HEK293 (cell line): ENCODE measurements at regions not wholly inside any gene's neighbourhood (a gene's known extent, or its start where the extent isn't known, plus 50 kb on each side); places are given as distances from the start of the nearest gene placed in this dataset.

Experiments used
- CTCF ChIA-PET: fragments of 350-600 bp; formaldehyde crosslinking; extraction: SDS; loops from one replicate; lab custom pipeline; 2021; ENCODE audit warnings: antibody characterized with exemption; lab: Yijun Ruan, JAX
- POLR2A ChIA-PET: fragments of 300-600 bp; formaldehyde crosslinking; extraction: SDS; loops from one replicate; lab custom pipeline; 2020; ENCODE audit warnings: antibody characterized with exemption, inconsistent platforms; lab: Yijun Ruan, JAX
- H3K27ac ChIP-seq: fragments of 200-500 bp; sonication (Bioruptor generic); 2 replicates; pipeline ENCODE4 v1.5.1; 2014; ENCODE audit warnings: low read depth, low read length, control low read depth, inconsistent platforms; ENCODE audit errors: extremely low read depth
- H3K36me3 ChIP-seq, 2 experiments: fragments of 200-500 bp in 1 of 2; sonication (Bioruptor generic) in 1 of 2; 1 replicate in 1 of 2; 2 replicates in 1 of 2; pipeline ENCODE4 v1.5.1; 2014 to 2017; ENCODE audit warnings: inconsistent platforms in 2 of 2, low read length in 2 of 2; ENCODE audit not compliant: control insufficient read depth in 2 of 2, insufficient read depth in 1 of 2
- H3K4me1 ChIP-seq: fragments of 200-500 bp; sonication (Bioruptor generic); 2 replicates; pipeline ENCODE4 v1.5.1; 2014; ENCODE audit warnings: mild to moderate bottlenecking, low read length, inconsistent platforms; ENCODE audit not compliant: control insufficient read depth, insufficient read depth
- H3K4me3 ChIP-seq: 2 replicates; pipeline ENCODE4 v1.5.1; 2011; ENCODE audit warnings: low read depth, mild to moderate bottlenecking, control low read depth, low read length, moderate library complexity
- H3K9me3 ChIP-seq: fragments of 200-500 bp; sonication (Bioruptor generic); 2 replicates; pipeline ENCODE4 v1.5.1; 2014; ENCODE audit warnings: low read depth, low read length, inconsistent platforms; ENCODE audit not compliant: control insufficient read depth, insufficient read depth
- REPIN1 ChIP-seq: fragments of 450-650 bp; formaldehyde crosslinking; IDR thresholded peaks from 2 replicates; pipeline ENCODE4 v1.5.1; 2017; ENCODE audit warnings: missing biosample characterization, missing genetic modification characterization, low read depth
- ZBTB8A ChIP-seq: fragments of 450-650 bp; formaldehyde crosslinking; IDR thresholded peaks from 2 replicates; pipeline ENCODE4 v1.5.1; 2016; ENCODE audit warnings: missing biosample characterization, missing genetic modification characterization
- ZNF10 ChIP-seq: fragments of 450-650 bp; formaldehyde crosslinking; IDR thresholded peaks from 2 replicates; pipeline ENCODE4 v1.5.1; 2017; ENCODE audit warnings: missing biosample characterization, missing genetic modification characterization
- ZNF155 ChIP-seq: fragments of 450-650 bp; formaldehyde crosslinking; IDR thresholded peaks from 2 replicates; pipeline ENCODE4 v1.5.1; 2016; ENCODE audit warnings: missing biosample characterization, missing genetic modification characterization
- ZNF184 ChIP-seq: fragments of 450-650 bp; IDR thresholded peaks from 2 replicates; pipeline ENCODE4 v1.5.1; 2018; ENCODE audit warnings: missing biosample characterization, mild to moderate bottlenecking, missing genetic modification characterization
- ZNF24 ChIP-seq: fragments of 450-650 bp; formaldehyde crosslinking; IDR thresholded peaks from 2 replicates; pipeline ENCODE4 v1.5.1; 2016; ENCODE audit warnings: missing biosample characterization, missing genetic modification characterization
- ZNF248 ChIP-seq: fragments of 450-650 bp; formaldehyde crosslinking; IDR thresholded peaks from 2 replicates; pipeline ENCODE4 v1.5.1; 2017; ENCODE audit warnings: missing biosample characterization, missing genetic modification characterization
- ZNF404 ChIP-seq: fragments of 450-650 bp; formaldehyde crosslinking; IDR thresholded peaks from 2 replicates; pipeline ENCODE4 v1.5.1; 2017; ENCODE audit warnings: missing biosample characterization, missing genetic modification characterization
- ZNF416 ChIP-seq: fragments of 450-650 bp; formaldehyde crosslinking; IDR thresholded peaks from 2 replicates; pipeline ENCODE4 v1.5.1; 2016; ENCODE audit warnings: missing biosample characterization, missing genetic modification characterization
- ZNF426 ChIP-seq: fragments of 450-650 bp; formaldehyde crosslinking; IDR thresholded peaks from 2 replicates; pipeline ENCODE4 v1.5.1; 2017; ENCODE audit warnings: missing biosample characterization, missing genetic modification characterization, mild to moderate bottlenecking, inconsistent platforms, moderate library complexity
- ZNF433 ChIP-seq: fragments of 450-650 bp; formaldehyde crosslinking; IDR thresholded peaks from 2 replicates; pipeline ENCODE4 v1.5.1; 2016; ENCODE audit warnings: missing biosample characterization, missing genetic modification characterization, low read depth
- ZNF529 ChIP-seq: fragments of 450-650 bp; formaldehyde crosslinking; IDR thresholded peaks from 2 replicates; pipeline ENCODE4 v1.5.1; 2017; ENCODE audit warnings: missing genetic modification characterization, missing biosample characterization; ENCODE audit not compliant: insufficient replicate concordance
- ZNF830 ChIP-seq: fragments of 450-650 bp; IDR thresholded peaks from 2 replicates; pipeline ENCODE4 v1.5.0; 2018; ENCODE audit warnings: missing biosample characterization, missing genetic modification characterization, low read depth, mild to moderate bottlenecking, moderate library complexity
- ZSCAN16 ChIP-seq: fragments of 450-650 bp; formaldehyde crosslinking; IDR thresholded peaks from 2 replicates; pipeline ENCODE4 v1.5.1; 2016; ENCODE audit warnings: missing biosample characterization, missing genetic modification characterization
- TF ChIP-seq, protein P1 (sequence below): fragments of 450-650 bp; formaldehyde crosslinking; conservative IDR thresholded peaks from 2 replicates; pipeline ENCODE4 v1.5.1; 2016; ENCODE audit warnings: low read depth, missing biosample characterization, missing genetic modification characterization
- TF ChIP-seq, protein P2 (sequence below): fragments of 450-650 bp; formaldehyde crosslinking; IDR thresholded peaks from 2 replicates; pipeline ENCODE4 v1.5.1; 2017; ENCODE audit warnings: missing biosample characterization, missing genetic modification characterization
- TF ChIP-seq, protein P3 (sequence below): fragments of 450-650 bp; formaldehyde crosslinking; IDR thresholded peaks from 2 replicates; pipeline ENCODE4 v1.5.1; 2016; ENCODE audit warnings: missing biosample characterization, missing genetic modification characterization, low read depth

DNA sequence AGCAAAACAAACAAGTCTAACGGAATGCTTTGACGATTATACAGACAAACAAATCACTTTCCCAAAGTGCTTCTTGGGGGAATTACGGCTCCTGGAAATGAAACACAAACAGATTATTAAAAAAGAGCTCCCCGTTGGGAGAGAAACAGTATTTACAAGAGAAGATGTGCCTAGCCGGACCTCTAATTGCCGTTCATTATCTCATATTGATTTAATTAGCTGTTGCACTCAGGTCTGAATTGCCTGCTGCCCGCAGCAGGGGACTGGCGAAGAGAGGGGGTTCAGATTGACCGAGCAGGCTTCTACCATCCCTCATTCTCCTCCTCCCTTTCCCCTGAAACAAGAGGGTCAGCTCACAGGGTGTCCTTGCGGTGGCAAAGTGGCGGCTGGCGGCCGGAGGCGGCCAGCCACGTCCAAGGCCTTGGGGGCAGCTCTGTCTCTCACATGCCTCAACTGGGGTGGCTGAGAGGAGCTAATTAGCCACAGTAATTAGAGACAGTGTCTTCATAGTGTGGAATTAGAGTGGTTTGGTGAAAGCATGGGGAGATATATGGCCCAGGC is 295.1 kb downstream of the MIAT start:
- no peaks in the 10 kb centered on the region for H3K36me3 ChIP-seq
- no peaks in the 10 kb centered on the region for H3K9me3 ChIP-seq
- ChIA-PET POLR2A (no interaction called here), CTCF (interaction anchor here (0.6 to 0.7 kb wide), 2 partner anchors 278 to 487 kb away, joined by 3 to 4 read pairs; no protein-coding TSS in a partner anchor)
- no peak overlapping the region for H3K27ac ChIP-seq
- TF ChIP-seq ZSCAN16 (tag by site-specific recombination) (no peak), ZNF248 (tag by site-specific recombination) (no peak), ZNF404 (no peak), REPIN1 (tag by site-specific recombination) (no peak), ZNF24 (tag by site-specific recombination) (no peak), ZNF184 (tag by site-specific recombination) (no peak)
- TF ChIP-seq, protein P1, sequence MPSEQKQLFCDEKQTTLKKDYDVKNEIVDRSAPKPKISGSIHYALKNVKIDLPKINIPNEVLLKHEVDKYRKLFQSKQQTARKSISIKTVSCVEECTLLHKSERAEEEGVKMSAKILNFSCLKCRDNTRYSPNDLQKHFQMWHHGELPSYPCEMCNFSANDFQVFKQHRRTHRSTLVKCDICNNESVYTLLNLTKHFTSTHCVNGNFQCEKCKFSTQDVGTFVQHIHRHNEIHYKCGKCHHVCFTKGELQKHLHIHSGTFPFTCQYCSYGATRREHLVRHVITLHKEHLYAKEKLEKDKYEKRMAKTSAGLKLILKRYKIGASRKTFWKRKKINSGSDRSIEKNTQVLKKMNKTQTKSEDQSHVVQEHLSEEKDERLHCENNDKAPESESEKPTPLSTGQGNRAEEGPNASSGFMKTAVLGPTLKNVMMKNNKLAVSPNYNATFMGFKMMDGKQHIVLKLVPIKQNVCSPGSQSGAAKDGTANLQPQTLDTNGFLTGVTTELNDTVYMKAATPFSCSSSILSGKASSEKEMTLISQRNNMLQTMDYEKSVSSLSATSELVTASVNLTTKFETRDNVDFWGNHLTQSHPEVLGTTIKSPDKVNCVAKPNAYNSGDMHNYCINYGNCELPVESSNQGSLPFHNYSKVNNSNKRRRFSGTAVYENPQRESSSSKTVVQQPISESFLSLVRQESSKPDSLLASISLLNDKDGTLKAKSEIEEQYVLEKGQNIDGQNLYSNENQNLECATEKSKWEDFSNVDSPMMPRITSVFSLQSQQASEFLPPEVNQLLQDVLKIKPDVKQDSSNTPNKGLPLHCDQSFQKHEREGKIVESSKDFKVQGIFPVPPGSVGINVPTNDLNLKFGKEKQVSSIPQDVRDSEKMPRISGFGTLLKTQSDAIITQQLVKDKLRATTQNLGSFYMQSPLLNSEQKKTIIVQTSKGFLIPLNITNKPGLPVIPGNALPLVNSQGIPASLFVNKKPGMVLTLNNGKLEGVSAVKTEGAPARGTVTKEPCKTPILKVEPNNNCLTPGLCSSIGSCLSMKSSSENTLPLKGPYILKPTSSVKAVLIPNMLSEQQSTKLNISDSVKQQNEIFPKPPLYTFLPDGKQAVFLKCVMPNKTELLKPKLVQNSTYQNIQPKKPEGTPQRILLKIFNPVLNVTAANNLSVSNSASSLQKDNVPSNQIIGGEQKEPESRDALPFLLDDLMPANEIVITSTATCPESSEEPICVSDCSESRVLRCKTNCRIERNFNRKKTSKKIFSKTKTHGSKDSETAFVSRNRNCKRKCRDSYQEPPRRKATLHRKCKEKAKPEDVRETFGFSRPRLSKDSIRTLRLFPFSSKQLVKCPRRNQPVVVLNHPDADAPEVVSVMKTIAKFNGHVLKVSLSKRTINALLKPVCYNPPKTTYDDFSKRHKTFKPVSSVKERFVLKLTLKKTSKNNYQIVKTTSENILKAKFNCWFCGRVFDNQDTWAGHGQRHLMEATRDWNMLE = no peak
- no peak overlapping the region for H3K4me3 ChIP-seq
- H3K4me1 ChIP-seq = no peaks in the 10 kb centered on the region

DNA sequence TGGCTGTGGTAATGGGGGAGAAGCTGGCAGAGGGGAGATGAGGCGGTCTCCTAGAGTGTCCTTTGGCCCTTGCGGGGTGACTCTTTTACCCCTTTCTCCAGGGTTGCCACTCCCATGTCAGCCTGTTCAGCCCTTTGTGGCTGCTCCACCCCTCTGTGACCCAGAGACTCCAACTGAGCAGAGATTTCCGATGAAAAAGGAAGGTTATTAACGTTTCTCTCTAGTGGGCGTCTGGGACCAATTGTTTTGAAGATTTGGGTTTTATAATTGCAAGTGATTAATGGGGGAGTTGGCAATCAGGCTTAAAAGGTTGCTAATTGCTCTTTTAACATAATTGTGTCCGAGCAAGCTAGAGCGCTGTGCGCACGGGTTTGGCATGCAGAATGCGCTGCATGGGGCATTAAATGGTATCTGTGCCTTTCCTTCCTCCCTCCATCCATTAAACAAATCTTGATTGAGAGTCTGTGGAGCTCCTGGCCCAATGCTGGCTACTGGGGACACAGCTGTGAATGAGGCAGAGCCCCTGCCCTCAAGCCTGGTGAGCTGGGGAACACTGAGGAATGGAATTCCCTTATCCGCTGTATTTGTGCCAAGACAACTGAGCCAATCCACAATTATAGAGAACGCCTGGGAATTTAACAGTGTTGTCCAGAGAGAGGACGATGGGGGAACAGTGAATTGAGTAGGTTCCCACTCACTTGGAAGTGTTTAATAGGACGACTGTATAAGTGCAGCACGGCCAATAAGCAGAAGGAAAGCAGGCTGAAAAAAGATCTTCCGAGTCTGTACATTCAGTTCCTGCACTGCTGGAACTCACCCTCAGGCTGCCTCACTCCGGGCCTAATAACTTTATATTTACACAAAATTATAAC is 295.9 kb downstream of the MIAT start:
- no peak overlapping the region for H3K27ac ChIP-seq
- ChIA-PET POLR2A (no interaction called here), CTCF (no interaction called here)
- no peaks in the 10 kb centered on the region for H3K4me1 ChIP-seq
- H3K36me3 ChIP-seq = no peaks in the 10 kb centered on the region
- H3K4me3 ChIP-seq = no peak overlapping the region
- H3K9me3 ChIP-seq = no peaks in the 10 kb centered on the region
- TF ChIP-seq ZNF830 (no peak), ZNF529 (tag by site-specific recombination) (no peak), ZBTB8A (tag by site-specific recombination) (no peak), ZNF10 (tag by site-specific recombination) (no peak), ZSCAN16 (tag by site-specific recombination) (no peak), ZNF155 (tag by site-specific recombination) (no peak), ZNF416 (tag by site-specific recombination) (no peak), ZNF426 (no peak), ZNF184 (tag by site-specific recombination) (no peak), ZNF433 (tag by site-specific recombination) (no peak)
- TF ChIP-seq, protein P2, sequence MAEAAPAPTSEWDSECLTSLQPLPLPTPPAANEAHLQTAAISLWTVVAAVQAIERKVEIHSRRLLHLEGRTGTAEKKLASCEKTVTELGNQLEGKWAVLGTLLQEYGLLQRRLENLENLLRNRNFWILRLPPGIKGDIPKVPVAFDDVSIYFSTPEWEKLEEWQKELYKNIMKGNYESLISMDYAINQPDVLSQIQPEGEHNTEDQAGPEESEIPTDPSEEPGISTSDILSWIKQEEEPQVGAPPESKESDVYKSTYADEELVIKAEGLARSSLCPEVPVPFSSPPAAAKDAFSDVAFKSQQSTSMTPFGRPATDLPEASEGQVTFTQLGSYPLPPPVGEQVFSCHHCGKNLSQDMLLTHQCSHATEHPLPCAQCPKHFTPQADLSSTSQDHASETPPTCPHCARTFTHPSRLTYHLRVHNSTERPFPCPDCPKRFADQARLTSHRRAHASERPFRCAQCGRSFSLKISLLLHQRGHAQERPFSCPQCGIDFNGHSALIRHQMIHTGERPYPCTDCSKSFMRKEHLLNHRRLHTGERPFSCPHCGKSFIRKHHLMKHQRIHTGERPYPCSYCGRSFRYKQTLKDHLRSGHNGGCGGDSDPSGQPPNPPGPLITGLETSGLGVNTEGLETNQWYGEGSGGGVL (tag by site-specific recombination) = no peak
- TF ChIP-seq, protein P3, sequence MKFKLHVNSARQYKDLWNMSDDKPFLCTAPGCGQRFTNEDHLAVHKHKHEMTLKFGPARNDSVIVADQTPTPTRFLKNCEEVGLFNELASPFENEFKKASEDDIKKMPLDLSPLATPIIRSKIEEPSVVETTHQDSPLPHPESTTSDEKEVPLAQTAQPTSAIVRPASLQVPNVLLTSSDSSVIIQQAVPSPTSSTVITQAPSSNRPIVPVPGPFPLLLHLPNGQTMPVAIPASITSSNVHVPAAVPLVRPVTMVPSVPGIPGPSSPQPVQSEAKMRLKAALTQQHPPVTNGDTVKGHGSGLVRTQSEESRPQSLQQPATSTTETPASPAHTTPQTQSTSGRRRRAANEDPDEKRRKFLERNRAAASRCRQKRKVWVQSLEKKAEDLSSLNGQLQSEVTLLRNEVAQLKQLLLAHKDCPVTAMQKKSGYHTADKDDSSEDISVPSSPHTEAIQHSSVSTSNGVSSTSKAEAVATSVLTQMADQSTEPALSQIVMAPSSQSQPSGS = no peak
